ENCODE measurements at regions not wholly inside any gene's neighbourhood (a gene's known extent, or its start where the extent isn't known, plus 50 kb on each side); places are given as distances from the start of the nearest gene placed in this dataset.
A peak's percentile ranks its signal among the peaks of the same experiment; 100 is the strongest.

DNA sequence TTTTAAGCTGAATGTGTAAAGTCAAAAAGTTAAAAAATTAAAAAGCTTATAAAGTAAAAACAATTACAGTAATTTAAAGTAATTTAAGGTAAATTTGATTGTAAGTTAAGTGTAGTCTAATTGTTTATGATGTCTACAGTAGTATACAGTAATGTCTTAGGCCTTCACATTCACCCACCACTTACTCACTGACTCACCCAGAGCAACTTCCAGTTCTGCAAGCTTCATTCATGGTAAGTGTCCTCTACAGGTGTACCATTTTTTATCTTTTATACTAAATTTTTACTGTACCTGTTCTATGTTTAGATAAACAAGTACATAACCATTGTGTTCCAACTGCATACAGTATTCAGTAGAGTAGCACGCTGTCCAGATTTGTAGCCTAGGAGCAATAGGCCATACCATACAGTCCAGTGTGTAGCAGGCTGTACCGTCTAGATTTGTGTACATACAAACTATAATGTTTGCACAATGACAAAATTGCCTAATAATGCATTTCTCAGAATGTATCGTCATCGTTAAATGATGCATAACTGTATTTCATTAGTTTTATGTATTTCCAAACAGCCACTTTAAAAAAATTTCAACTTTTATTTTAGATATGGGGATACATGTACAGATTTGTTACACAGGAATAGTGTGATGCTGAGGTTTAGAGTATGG, 319.3 kb downstream of the DYSF start:
- no peak overlapping the region for H2BK12ac ChIP-seq (ENCODE audit: low read length in 2 of 2)
- no peak overlapping the region for H3K27ac ChIP-seq (ENCODE audit: low read length, poor library complexity, severe bottlenecking)
- H3K9me3 ChIP-seq (ENCODE audit: control insufficient read depth, low read length): peaks cover 15% of the 10 kb centered on the region
- no peaks in the 10 kb centered on the region for H3K79me1 ChIP-seq (replicated peaks; ENCODE audit: low read length, poor library complexity, severe bottlenecking)
- H3K4ac ChIP-seq (ENCODE audit: low read depth in 1 of 2, low read length in 2 of 2): no peak overlapping the region
- no peak overlapping the region for H3K18ac ChIP-seq (ENCODE audit: low read depth in 1 of 2, low read length in 2 of 2)
- no peak overlapping the region for H4K91ac ChIP-seq (ENCODE audit: low read length)
- no peaks in the 10 kb centered on the region for H3K36me3 ChIP-seq (ENCODE audit: control insufficient read depth in 1 of 2, insufficient read depth in 2 of 2, low read depth in 1 of 2, low read length in 2 of 2)
- no peaks in the 10 kb centered on the region for H3K4me1 ChIP-seq (ENCODE audit: control insufficient read depth, insufficient read depth, low read depth, low read length)
- no peak overlapping the region for H3K9ac ChIP-seq (ENCODE audit: low read length)
- no peak overlapping the region for H2AK5ac ChIP-seq (ENCODE audit: low read length, severe bottlenecking)
- no peak overlapping the region for H3K4me3 ChIP-seq (ENCODE audit: insufficient read depth in 1 of 2, low read depth in 1 of 2, low read length in 2 of 2)
- H2BK5ac ChIP-seq (ENCODE audit: low read depth, low read length, poor library complexity, severe bottlenecking): no peak overlapping the region
- peaks cover 0 to 15% of the 10 kb centered on the region in 2 experiments for H3K27me3 ChIP-seq (ENCODE audit: control insufficient read depth in 1 of 2, insufficient read depth in 1 of 2, low read length in 2 of 2)
- H4K8ac ChIP-seq (ENCODE audit: low read length): no peak overlapping the region
- no peak overlapping the region for H2BK120ac ChIP-seq (ENCODE audit: low read depth, low read length)
- H3K23ac ChIP-seq (ENCODE audit: low read length in 2 of 2): no peak overlapping the region
- no peak overlapping the region for H3K4me2 ChIP-seq (ENCODE audit: low read length, poor library complexity, severe bottlenecking)
- no peak overlapping the region for H3K14ac ChIP-seq (ENCODE audit: low read length in 2 of 2)
- no peak overlapping the region for H2AFZ ChIP-seq (ENCODE audit: low read depth, low read length)
- H2BK15ac ChIP-seq (ENCODE audit: low read depth, poor library complexity, severe bottlenecking): no peak overlapping the region
- WGBS: 100% methylated on average over 1 of the region's 4 CpGs
- DNase-seq: no peak

DNA sequence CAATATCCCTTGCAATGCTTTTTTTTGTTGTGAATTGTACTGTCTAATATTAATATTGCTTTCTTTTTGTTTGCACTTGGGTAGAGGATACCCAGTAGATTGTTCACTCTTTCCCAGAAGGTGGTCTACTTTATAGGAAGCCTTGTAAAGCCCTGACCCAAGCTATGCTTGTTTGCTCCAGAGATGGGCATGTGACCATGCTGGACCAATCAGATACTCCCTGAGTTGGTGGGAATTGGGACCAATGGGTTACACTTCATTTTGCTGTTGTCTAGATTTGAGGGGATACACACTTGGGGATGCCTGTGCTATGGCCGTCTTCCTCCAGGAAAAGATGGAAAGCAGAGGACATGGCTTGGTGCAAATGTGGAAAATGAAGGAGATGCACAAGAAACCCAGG, 314.3 kb downstream of the DYSF start:
- Histone ChIP-seq H4K91ac (ENCODE audit: low read length) (no peak overlapping the region), H3K9ac (ENCODE audit: low read length) (no peak overlapping the region), H3K18ac (ENCODE audit: low read depth in 1 of 2, low read length in 2 of 2) (no peak overlapping the region), H2AK5ac (ENCODE audit: low read length, severe bottlenecking) (no peak overlapping the region), H3K4me1 (ENCODE audit: control insufficient read depth, insufficient read depth, low read depth, low read length) (no peaks in the 10 kb centered on the region), H2BK15ac (ENCODE audit: low read depth, poor library complexity, severe bottlenecking) (no peak overlapping the region), H2BK12ac (ENCODE audit: low read length in 2 of 2) (no peak overlapping the region), H3K36me3 (ENCODE audit: control insufficient read depth in 1 of 2, insufficient read depth in 2 of 2, low read depth in 1 of 2, low read length in 2 of 2) (no peaks in the 10 kb centered on the region), H3K4me3 (ENCODE audit: insufficient read depth in 1 of 2, low read depth in 1 of 2, low read length in 2 of 2) (no peak overlapping the region), H2BK120ac (ENCODE audit: low read depth, low read length) (no peak overlapping the region), H4K8ac (ENCODE audit: low read length) (no peak overlapping the region), H3K4me2 (ENCODE audit: low read length, poor library complexity, severe bottlenecking) (no peak overlapping the region), H3K79me1 (replicated peaks; ENCODE audit: low read length, poor library complexity, severe bottlenecking) (no peaks in the 10 kb centered on the region), H3K9me3 (ENCODE audit: control insufficient read depth, low read length) (peaks cover 19% of the 10 kb centered on the region), H2BK5ac (ENCODE audit: low read depth, low read length, poor library complexity, severe bottlenecking) (no peak overlapping the region), H3K4ac (ENCODE audit: low read depth in 1 of 2, low read length in 2 of 2) (no peak overlapping the region), H3K14ac (ENCODE audit: low read length in 2 of 2) (no peak overlapping the region), H3K23ac (ENCODE audit: low read length in 2 of 2) (no peak overlapping the region), H2AFZ (ENCODE audit: low read depth, low read length) (no peak overlapping the region), H3K27ac (ENCODE audit: low read length, poor library complexity, severe bottlenecking) (no peak overlapping the region), H3K27me3 (ENCODE audit: control insufficient read depth in 1 of 2, insufficient read depth in 1 of 2, low read length in 2 of 2) (no peaks in the 10 kb centered on the region)
- WGBS: 100% methylated on average over 1 of the region's 1 CpG
- DNase-seq: no peak

DNA sequence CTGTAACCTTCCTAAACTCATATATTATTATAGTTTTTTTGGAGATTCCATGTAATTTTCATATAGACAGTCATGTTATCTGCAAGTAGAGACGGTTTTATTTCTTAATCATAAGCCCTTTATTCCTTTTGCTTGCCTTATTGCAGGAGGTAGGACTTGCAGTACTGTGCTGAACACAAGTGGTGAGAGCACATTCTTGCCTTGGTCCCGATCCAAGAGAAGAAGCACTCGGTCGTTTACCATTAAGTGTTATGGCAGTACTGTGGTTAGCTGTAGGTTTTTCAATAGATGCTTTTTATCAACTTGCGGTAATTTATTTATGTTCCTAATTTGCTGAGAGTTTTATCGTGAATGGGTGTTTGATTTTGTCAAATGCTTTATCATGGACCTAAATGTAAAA, 305.7 kb downstream of the DYSF start:
- no peak overlapping the region for H2AK5ac ChIP-seq (ENCODE audit: low read length, severe bottlenecking)
- peaks cover 6% of the 10 kb centered on the region for H3K4me1 ChIP-seq (ENCODE audit: control insufficient read depth, insufficient read depth, low read depth, low read length)
- H3K23ac ChIP-seq (ENCODE audit: low read length in 2 of 2): no peak overlapping the region
- peaks cover 2% of the 10 kb centered on the region for H3K9me3 ChIP-seq (ENCODE audit: control insufficient read depth, low read length)
- peak overlapping the region; percentile 19 for H2BK5ac ChIP-seq (ENCODE audit: low read depth, low read length, poor library complexity, severe bottlenecking)
- H3K36me3 ChIP-seq (ENCODE audit: control insufficient read depth in 1 of 2, insufficient read depth in 2 of 2, low read depth in 1 of 2, low read length in 2 of 2): no peaks in the 10 kb centered on the region
- H3K14ac ChIP-seq (ENCODE audit: low read length in 2 of 2): no peak overlapping the region
- no peak overlapping the region for H3K9ac ChIP-seq (ENCODE audit: low read length)
- H2BK15ac ChIP-seq (ENCODE audit: low read depth, poor library complexity, severe bottlenecking): no peak overlapping the region
- H3K27ac ChIP-seq (ENCODE audit: low read length, poor library complexity, severe bottlenecking): no peak overlapping the region
- no peak overlapping the region for H3K4me3 ChIP-seq (ENCODE audit: insufficient read depth in 1 of 2, low read depth in 1 of 2, low read length in 2 of 2)
- 57% methylated on average over 3 of the region's 6 CpGs for WGBS
- no peak overlapping the region for H3K4me2 ChIP-seq (ENCODE audit: low read length, poor library complexity, severe bottlenecking)
- no peaks in the 10 kb centered on the region for H3K27me3 ChIP-seq (ENCODE audit: control insufficient read depth in 1 of 2, insufficient read depth in 1 of 2, low read length in 2 of 2)
- H2BK120ac ChIP-seq (ENCODE audit: low read depth, low read length): no peak overlapping the region
- no peak overlapping the region for H4K8ac ChIP-seq (ENCODE audit: low read length)
- no peak overlapping the region for H3K4ac ChIP-seq (ENCODE audit: low read depth in 1 of 2, low read length in 2 of 2)
- no peak overlapping the region for H2AFZ ChIP-seq (ENCODE audit: low read depth, low read length)
- no peaks in the 10 kb centered on the region for H3K79me1 ChIP-seq (replicated peaks; ENCODE audit: low read length, poor library complexity, severe bottlenecking)
- DNase-seq: peak; percentile 42
- H3K18ac ChIP-seq (ENCODE audit: low read depth in 1 of 2, low read length in 2 of 2): no peak overlapping the region
- H2BK12ac ChIP-seq (ENCODE audit: low read length in 2 of 2): no peak overlapping the region
- H4K91ac ChIP-seq (ENCODE audit: low read length): no peak overlapping the region

DNA sequence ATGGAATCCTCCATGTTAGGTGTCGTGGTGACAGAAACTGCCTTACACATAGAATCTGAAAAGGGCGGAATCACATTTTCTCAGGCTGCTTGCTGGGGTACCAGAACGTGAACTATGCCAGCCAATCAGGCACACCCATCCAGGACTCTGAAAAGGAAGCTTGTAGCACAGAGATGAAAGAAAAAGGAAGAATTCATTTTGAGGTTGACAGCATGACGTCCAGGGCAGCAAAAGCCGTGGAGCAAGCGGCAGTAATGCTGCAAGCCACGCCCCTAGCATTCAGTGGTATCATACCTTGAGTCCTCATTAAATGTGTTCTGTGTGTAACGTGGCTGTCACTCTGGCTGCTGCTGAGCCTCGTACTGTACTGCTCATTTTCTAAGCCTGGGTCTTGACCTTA, 304.0 kb downstream of the DYSF start:
- Histone ChIP-seq H3K4me2 (ENCODE audit: low read length, poor library complexity, severe bottlenecking) (no peak overlapping the region), H3K23ac (ENCODE audit: low read length in 2 of 2) (no peak overlapping the region), H3K9ac (ENCODE audit: low read length) (no peak overlapping the region), H3K18ac (ENCODE audit: low read depth in 1 of 2, low read length in 2 of 2) (no peak overlapping the region), H3K36me3 (ENCODE audit: control insufficient read depth in 1 of 2, insufficient read depth in 2 of 2, low read depth in 1 of 2, low read length in 2 of 2) (no peaks in the 10 kb centered on the region), H4K91ac (ENCODE audit: low read length) (no peak overlapping the region), H2AK5ac (ENCODE audit: low read length, severe bottlenecking) (peak overlapping the region; percentile 46), H3K4me3 (ENCODE audit: insufficient read depth in 1 of 2, low read depth in 1 of 2, low read length in 2 of 2) (no peak overlapping the region), H3K14ac (ENCODE audit: low read length in 2 of 2) (no peak overlapping the region), H2AFZ (ENCODE audit: low read depth, low read length) (no peak overlapping the region), H3K4ac (ENCODE audit: low read depth in 1 of 2, low read length in 2 of 2) (no peak overlapping the region), H3K27me3 (ENCODE audit: control insufficient read depth in 1 of 2, insufficient read depth in 1 of 2, low read length in 2 of 2) (no peaks in the 10 kb centered on the region), H3K4me1 (ENCODE audit: control insufficient read depth, insufficient read depth, low read depth, low read length) (peaks cover 6% of the 10 kb centered on the region), H3K9me3 (ENCODE audit: control insufficient read depth, low read length) (peaks cover 1% of the 10 kb centered on the region), H3K27ac (ENCODE audit: low read length, poor library complexity, severe bottlenecking) (no peak overlapping the region), H2BK15ac (ENCODE audit: low read depth, poor library complexity, severe bottlenecking) (no peak overlapping the region), H2BK120ac (ENCODE audit: low read depth, low read length) (no peak overlapping the region), H3K79me1 (replicated peaks; ENCODE audit: low read length, poor library complexity, severe bottlenecking) (no peaks in the 10 kb centered on the region), H2BK12ac (ENCODE audit: low read length in 2 of 2) (peak overlapping the region in 1 of 2 experiments; percentile 31), H4K8ac (ENCODE audit: low read length) (no peak overlapping the region), H2BK5ac (ENCODE audit: low read depth, low read length, poor library complexity, severe bottlenecking) (no peak overlapping the region)
- 93% methylated on average over 7 of the region's 9 CpGs for whole genome bisulfite sequencing
- DNase-seq: no peak

Measured in mesenchymal stem cell (in vitro differentiated cells and primary cell).